ENCODE measurements at regions not wholly inside any gene's neighbourhood (a gene's known extent, or its start where the extent isn't known, plus 50 kb on each side); places are given as distances from the start of the nearest gene placed in this dataset.

DNA sequence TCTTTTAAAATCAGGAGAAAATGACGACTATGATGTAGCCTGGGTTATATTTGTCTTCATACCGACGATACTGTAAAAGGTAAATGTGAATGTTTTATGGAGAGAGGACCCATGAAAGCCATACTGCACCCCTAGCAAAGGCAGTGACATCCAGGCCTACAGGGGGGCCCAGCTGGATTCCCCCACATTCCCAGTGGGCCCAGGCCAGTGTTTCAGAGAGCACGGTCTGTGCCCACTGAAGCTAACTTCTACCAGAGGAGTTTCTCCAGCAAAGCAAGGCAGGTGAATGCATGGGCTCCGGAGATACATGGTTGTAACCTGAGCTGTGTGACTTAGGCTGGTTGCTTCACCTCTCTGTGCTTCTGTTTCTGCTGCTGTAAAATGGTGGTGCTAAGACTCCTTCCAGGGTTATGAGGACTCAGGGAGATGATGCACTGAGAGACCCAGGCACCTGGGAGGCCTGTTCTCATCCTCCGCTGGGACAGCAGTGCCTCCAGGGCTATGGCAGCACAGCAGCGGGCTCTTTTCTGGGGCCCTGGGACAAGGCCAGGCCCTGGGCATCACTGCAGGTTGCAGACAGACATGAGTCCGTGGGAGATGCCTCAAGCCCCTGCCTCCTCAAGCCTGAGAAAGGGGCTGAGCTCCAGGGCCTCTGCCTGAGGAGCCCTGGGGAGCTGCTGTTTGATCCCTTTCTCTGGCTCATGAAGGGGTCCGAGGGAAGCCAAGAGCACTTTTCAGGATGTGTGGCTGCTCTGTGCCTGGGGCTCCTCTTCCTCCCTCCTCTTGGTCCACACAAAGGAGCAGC lies 73.7 kb downstream of the SERPINA3 start:
- TF ChIP-seq, protein P1, sequence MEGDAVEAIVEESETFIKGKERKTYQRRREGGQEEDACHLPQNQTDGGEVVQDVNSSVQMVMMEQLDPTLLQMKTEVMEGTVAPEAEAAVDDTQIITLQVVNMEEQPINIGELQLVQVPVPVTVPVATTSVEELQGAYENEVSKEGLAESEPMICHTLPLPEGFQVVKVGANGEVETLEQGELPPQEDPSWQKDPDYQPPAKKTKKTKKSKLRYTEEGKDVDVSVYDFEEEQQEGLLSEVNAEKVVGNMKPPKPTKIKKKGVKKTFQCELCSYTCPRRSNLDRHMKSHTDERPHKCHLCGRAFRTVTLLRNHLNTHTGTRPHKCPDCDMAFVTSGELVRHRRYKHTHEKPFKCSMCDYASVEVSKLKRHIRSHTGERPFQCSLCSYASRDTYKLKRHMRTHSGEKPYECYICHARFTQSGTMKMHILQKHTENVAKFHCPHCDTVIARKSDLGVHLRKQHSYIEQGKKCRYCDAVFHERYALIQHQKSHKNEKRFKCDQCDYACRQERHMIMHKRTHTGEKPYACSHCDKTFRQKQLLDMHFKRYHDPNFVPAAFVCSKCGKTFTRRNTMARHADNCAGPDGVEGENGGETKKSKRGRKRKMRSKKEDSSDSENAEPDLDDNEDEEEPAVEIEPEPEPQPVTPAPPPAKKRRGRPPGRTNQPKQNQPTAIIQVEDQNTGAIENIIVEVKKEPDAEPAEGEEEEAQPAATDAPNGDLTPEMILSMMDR (tag by site-specific recombination; IDR thresholded peaks at IDR 0.05) = no peak
- TF ChIP-seq ZNF837 (tag by site-specific recombination; IDR thresholded peaks at IDR 0.05) = no peak
- no peak for TF ChIP-seq ZNF311 (tag by site-specific recombination; IDR thresholded peaks at IDR 0.05; ENCODE audit: borderline replicate concordance)

Measured in HEK293 (cell line).